ELR (cell line): ENCODE measurements at regions not wholly inside any gene's neighbourhood (a gene's known extent, or its start where the extent isn't known, plus 50 kb on each side); places are given as distances from the start of the nearest gene placed in this dataset.

Experiments used
- DNase-seq: peaks from one replicate; pipeline ENCODE4 v3.0.0-alpha.2; 2015; ENCODE audit warnings: low read depth

GRCh38 chr5:127993476-127993875, 90.1 kb upstream of the SLC12A2 start:
- no peak for DNase-seq

GRCh38 chr5:127994087-127994660, 89.4 kb upstream of the SLC12A2 start:
- DNase-seq: no peak

GRCh38 chr5:127995556-127995955, 88.0 kb upstream of the SLC12A2 start:
- no peak for DNase-seq

GRCh38 chr5:127997201-127997704, 86.3 kb upstream of the SLC12A2 start:
- no peak for DNase-seq

GRCh38 chr5:127998950-127999615, 84.5 kb upstream of the SLC12A2 start:
- no peak for DNase-seq

- no peak for DNase-seq
Measured at GRCh38 chr5:127999909-128000308, 83.7 kb upstream of the SLC12A2 start.

GRCh38 chr5:128002425-128002824, 81.1 kb upstream of the SLC12A2 start:
- no peak for DNase-seq

GRCh38 chr5:128007939-128008338, 75.6 kb upstream of the SLC12A2 start:
- DNase-seq: no peak

GRCh38 chr5:128009403-128009802, 74.2 kb upstream of the SLC12A2 start:
- no peak for DNase-seq

GRCh38 chr5:128011339-128011738, 72.2 kb upstream of the SLC12A2 start:
- no peak for DNase-seq

GRCh38 chr5:128014578-128014977, 69.0 kb upstream of the SLC12A2 start:
- no peak for DNase-seq

- no peak for DNase-seq
Measured at GRCh38 chr5:128015478-128015877, 68.1 kb upstream of the SLC12A2 start.

GRCh38 chr5:128015978-128016377, 67.6 kb upstream of the SLC12A2 start:
- DNase-seq: peak; percentile 33

GRCh38 chr5:128019391-128019790, 64.2 kb upstream of the SLC12A2 start:
- DNase-seq: no peak

GRCh38 chr5:128020012-128020411, 63.6 kb upstream of the SLC12A2 start:
- DNase-seq: no peak

- DNase-seq: no peak
Measured at GRCh38 chr5:128021411-128021810, 62.2 kb upstream of the SLC12A2 start.
